Stimulated activated naive CD8-positive, alpha-beta T cell treated with anti-CD3 and anti-CD28 coated beads, Interleukin-15, Interleukin-2, amounts not matched to agents 100 U/mL and 50 U/mL, for 24 hours (primary cell): ENCODE measurements at regions not wholly inside any gene's neighbourhood (a gene's known extent, or its start where the extent isn't known, plus 50 kb on each side); places are given as distances from the start of the nearest gene placed in this dataset.

Source experiments
- ATAC-seq: fragments of 150-1000 bp; cut with Tn5 transposase; one replicate; pipeline ENCODE4 v1.10.0; 2021
- DNase-seq: peaks from one replicate; pipeline ENCODE4 v3.0.0; 2021

- ATAC-seq (no peak), DNase-seq (no peak)
Observed at GRCh38 chr2:145511946-145512345, 992.0 kb upstream of the ZEB2 start.

- ATAC-seq (no peak), DNase-seq (no peak)
Observed at GRCh38 chr2:145503511-145503910, 983.6 kb upstream of the ZEB2 start.

GRCh38 chr2:145501920-145502319 is 982.0 kb upstream of the ZEB2 start:
- ATAC-seq (no peak), DNase-seq (no peak)

- no peak for ATAC-seq
Observed at GRCh38 chr2:145495590-145495989, 975.7 kb upstream of the ZEB2 start.

GRCh38 chr2:145494441-145494840 is 974.5 kb upstream of the ZEB2 start:
- no peak for ATAC-seq
- DNase-seq = no peak

More at GRCh38 chr2:145495590-145495989, 975.7 kb upstream of the ZEB2 start:
- no peak for DNase-seq

- DNase-seq = no peak
- ATAC-seq = no peak
Observed at GRCh38 chr2:145488571-145488970, 968.7 kb upstream of the ZEB2 start.

GRCh38 chr2:145484448-145485097 is 964.7 kb upstream of the ZEB2 start:
- peak; percentile 46 for ATAC-seq
- DNase-seq = no peak

- no peak for ATAC-seq
- DNase-seq = no peak
Observed at GRCh38 chr2:145483854-145484253, 963.9 kb upstream of the ZEB2 start.

GRCh38 chr2:145481334-145481922 is 961.5 kb upstream of the ZEB2 start:
- DNase-seq (no peak), ATAC-seq (no peak)

- DNase-seq (no peak), ATAC-seq (no peak)
Observed at GRCh38 chr2:145464866-145465265, 944.9 kb upstream of the ZEB2 start.

- DNase-seq (no peak), ATAC-seq (no peak)
Observed at GRCh38 chr2:145460112-145460511, 940.2 kb upstream of the ZEB2 start.

GRCh38 chr2:145431181-145431951 is 911.4 kb upstream of the ZEB2 start:
- ATAC-seq (no peak), DNase-seq (no peak)

- ATAC-seq (no peak), DNase-seq (no peak)
Observed at GRCh38 chr2:145423809-145424208, 903.9 kb upstream of the ZEB2 start.

GRCh38 chr2:145422576-145422975 is 902.7 kb upstream of the ZEB2 start:
- no peak for DNase-seq
- no peak for ATAC-seq

GRCh38 chr2:145421841-145422240 is 901.9 kb upstream of the ZEB2 start:
- DNase-seq = no peak
- ATAC-seq = no peak

- DNase-seq (no peak), ATAC-seq (no peak)
Observed at GRCh38 chr2:145416640-145417039, 896.7 kb upstream of the ZEB2 start.

- DNase-seq (no peak), ATAC-seq (no peak)
Observed at GRCh38 chr2:145415151-145415550, 895.2 kb upstream of the ZEB2 start.

- ATAC-seq (no peak), DNase-seq (no peak)
Observed at GRCh38 chr2:145413261-145414030, 893.5 kb upstream of the ZEB2 start.

GRCh38 chr2:145412155-145412554 is 892.2 kb upstream of the ZEB2 start:
- no peak for DNase-seq
- ATAC-seq = no peak

- no peak for DNase-seq
- ATAC-seq = peak; percentile 81
Observed at GRCh38 chr2:145411493-145411892, 891.6 kb upstream of the ZEB2 start.

GRCh38 chr2:145410086-145410485 is 890.2 kb upstream of the ZEB2 start:
- ATAC-seq (no peak), DNase-seq (no peak)

GRCh38 chr2:145408980-145409379 is 889.1 kb upstream of the ZEB2 start:
- ATAC-seq = no peak
- no peak for DNase-seq

GRCh38 chr2:145404690-145405089 is 884.8 kb upstream of the ZEB2 start:
- ATAC-seq (no peak), DNase-seq (no peak)
